NCI-H2196 (cell line): ENCODE measurements at regions not wholly inside any gene's neighbourhood (a gene's known extent, or its start where the extent isn't known, plus 50 kb on each side); places are given as distances from the start of the nearest gene placed in this dataset.

ENCODE experiments used
- DNase-seq: peaks from one replicate; lab custom pipeline; 2025; ENCODE audit not compliant: unreplicated experiment; lab: John Stamatoyannopoulos, UW

DNA sequence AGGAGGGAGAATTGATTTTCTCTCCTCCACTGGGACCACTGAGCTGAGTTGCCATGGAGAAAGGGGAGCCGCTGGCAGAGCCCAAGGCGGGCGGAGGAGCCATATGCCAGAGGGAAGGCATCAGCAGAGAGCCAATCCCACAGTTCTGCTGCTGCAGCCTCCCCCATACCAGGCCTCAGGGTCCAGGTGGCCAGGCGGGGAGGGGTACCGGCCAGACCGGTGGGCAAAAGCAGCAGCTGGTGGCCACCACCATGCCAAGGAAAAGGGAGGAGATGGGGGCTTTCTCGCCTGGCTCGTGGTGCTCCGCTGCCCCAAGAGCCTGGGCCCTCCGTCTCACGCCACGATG lies 72.8 kb downstream of the PITPNM2 start:
- DNase-seq: no peak

DNA sequence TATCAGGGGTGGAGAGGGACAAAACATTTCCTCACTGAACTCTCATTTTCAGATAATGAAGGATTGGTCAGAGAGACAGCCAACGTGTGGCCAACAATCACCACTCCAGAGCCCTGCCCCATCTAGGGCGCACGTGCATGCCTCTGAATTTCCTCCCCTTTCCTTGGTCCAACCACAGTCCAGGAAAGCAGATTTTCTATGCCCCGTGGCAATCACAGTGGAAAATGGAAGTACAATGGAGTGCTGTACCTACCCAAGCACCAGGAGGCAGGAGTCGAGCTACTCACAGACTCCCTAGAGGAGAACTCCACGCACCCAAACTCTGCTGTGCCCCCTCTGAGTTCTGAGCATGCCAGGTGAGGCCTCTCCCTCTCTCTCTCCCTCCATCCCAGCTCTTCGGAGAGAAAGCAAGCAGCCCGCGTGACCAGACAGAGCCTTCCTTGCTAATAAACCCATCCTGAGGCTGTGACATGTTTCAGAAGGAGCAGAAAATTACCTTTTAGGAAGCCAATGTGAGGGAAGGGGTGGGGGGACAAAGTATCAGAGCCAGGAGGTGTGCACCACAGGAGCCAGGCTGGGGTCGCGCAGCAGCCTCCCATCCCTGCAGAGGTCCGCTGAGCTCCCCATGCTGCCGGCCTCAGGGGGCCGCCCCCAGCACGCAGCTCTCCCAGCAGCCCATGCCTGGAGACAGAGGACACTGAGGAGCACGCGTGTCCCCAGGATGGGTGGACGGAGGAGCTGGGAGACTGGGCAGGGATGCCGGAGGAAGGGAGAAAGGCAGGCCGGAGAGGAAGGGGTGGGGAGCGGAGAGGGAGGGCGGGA lies 73.4 kb downstream of the PITPNM2 start:
- DNase-seq: no peak

DNA sequence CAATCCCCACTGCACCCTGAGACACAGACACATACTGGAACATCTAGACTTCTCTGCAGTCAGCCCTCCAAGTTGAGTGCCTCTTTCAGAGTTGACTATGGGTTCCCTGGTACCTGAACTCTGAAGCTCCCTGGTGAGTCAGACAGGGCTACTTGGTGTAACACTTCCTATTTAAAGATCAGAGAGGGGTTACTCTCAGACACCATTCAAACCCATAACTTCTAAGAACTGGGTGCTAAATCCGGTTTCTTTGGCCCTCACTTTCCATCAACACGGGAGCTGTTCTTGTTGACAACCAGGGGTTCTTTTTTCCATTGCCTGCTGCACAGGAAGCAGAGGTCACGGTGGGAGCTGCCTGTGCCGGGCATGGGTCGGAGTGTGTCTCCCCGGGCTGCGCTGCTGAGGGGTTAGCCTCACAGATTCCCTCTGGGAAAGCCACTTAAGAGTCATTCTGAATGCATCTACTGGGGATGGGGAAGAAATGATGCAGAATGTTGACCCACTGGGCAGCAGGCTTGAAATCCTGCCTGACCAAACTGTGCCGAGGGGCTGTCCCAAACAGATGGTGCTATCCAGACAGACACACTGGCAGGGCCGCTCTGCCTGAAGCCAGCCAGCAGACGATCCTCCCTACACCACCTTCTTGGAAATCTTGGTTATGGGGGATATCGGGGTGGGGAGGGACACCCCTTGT lies 74.1 kb downstream of the PITPNM2 start:
- no peak for DNase-seq

DNA sequence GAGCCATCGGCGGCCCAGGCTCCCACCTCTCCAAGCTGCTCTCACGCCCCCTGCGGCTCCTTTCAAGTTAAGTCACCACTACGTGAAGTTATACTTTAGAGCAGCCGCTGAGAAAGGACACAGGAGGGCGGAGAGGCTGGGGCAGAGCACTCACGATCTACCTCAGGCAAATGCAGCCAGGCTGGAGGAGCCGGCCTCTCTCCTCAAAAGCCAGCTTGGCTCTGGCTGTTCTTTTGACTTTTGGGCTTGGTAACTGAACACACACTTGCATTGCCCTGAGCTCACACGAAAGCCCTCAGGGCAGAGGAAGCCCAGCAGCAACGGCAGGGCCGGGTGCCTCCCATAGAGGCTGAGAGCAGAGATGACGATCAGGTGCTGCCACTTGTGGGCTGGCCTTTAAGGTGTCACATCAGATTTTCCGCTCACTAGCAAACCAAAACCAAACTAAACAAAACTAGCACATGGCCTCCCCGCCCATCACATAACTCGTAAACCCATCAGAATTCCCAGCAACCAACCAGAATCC lies 75.2 kb downstream of the PITPNM2 start:
- DNase-seq: peak; percentile 18

DNA sequence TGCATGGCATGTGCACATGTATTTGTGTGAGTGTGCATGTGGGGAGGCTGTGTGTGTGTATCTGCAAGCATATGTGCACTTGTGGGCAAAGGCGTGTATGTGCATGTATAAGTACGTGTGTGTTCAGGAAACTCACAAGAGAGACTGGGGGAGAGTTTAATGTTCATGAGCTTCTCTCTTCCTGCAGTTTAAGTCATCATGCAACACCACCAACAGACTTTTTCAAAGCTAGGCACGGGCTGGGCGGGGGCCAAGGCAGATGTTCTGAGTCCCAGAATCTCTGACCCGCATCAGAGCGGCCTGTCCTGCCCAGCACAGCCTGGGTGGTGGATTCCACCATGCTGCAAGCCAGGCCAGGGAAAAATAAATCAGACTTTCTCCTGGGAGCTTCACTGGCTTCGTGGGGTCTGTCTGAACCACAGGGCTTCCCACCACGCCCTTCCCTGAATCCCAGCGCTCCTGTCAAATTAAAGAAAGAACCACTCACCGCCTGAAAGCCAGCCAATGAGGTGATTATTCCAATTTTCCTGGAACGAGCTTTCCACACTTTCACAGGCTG lies 75.7 kb downstream of the PITPNM2 start:
- no peak for DNase-seq

DNA sequence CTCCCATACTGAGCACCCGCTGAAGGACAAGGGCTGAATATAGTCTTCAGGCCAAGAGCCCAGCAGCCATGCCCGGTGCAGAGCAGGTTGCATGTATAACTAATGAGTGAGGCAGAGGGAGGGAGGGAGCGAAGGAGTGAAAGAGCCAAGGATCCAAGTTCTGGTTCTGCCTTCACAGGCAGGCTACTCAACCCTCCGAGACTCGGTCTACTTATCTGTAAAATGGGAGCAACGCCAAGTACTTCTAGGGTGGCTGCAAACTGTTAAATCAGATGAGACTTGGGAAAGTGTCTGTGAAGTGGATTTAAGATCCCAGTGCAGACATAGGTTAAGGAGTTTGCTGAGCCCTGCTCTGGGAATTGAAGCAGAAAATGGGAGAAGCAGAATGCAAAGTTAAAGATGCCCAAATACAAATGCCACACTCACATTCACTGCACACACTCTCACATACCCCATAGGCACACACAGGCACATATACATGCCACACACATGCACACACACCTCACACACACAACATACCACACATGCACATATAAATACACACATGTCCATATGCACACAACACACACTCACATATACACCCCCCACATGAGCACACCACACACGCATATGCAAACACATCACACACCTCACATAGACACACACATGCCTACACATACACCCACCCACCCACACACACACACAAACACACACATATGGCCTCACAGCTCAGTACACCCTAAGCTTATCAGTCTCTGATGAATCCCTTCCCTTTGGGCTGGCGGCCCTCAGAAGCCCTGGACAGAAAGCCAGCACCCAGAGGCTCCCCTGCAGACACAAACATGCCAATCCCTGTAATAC lies 76.7 kb downstream of the PITPNM2 start:
- no peak for DNase-seq

DNA sequence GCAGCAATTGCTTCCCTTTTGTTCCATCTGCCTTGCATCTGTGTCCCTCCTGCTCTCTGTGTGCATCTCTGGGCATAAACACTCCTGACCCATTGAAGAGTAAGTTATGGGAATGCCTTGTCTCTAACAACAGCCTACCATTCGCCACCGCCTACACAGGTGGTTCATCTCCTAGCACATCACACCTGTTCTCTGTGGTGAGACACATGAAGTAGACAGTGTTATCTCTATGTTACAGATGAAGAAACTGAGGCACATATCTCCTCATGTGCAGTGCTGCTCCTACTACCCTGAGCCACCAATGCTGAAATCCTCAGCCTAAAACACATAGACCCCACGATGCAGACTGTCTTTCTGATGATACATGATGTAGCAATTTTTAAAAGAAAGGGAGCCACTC lies 77.6 kb downstream of the PITPNM2 start:
- no peak for DNase-seq

DNA sequence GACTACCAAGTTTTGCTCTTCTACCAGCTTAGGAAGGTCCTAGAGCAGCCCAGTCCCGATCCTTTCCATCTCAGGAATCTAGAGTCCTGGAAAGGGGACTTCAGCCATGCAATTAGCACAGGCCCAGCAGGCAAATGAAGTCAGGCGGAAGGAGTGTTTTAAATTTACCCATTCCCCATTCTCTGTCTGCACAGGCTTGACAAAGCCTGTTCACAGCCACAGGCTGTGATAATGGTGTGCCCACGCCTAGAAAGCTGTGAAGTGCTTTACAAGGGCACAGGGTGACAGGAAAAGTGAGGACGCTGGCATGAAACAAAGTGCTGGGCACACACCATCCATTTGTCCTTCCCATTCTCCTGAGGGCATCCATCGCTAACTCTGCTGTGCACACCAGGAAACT lies 79.0 kb downstream of the PITPNM2 start:
- DNase-seq: no peak

DNA sequence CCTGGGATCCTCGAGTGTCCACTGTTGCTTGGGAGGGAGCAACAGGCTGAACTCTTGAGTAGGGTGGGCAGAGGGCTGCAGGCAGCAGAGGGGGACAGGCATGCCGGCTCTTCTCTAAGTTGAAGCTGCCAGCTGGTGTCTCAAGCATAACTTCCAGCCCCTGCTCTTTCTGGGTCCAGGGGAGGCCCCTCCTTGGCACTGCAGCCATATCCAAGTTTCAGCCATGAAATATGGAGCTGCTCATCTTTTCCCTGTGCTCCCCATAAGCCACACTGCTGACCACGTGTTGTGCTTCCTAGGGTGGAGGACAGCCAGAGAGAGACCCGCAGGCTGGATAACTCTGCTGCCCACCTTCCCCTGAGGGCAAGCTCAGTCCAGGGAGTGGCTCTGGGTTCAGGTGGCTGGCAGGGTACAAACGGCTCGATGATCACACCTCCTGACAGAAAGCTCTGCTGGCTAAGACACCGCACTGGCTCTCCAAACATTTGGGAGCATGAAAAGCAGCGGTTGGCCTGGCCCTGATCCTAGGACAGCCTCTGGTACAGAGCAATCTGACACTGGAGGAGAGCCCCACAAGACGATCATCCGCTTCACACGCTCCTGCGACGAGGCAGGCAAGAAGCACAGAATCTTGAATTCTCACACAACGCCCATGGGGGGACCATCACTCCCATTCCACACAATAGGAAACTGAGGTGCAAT lies 79.6 kb downstream of the PITPNM2 start:
- DNase-seq: no peak

DNA sequence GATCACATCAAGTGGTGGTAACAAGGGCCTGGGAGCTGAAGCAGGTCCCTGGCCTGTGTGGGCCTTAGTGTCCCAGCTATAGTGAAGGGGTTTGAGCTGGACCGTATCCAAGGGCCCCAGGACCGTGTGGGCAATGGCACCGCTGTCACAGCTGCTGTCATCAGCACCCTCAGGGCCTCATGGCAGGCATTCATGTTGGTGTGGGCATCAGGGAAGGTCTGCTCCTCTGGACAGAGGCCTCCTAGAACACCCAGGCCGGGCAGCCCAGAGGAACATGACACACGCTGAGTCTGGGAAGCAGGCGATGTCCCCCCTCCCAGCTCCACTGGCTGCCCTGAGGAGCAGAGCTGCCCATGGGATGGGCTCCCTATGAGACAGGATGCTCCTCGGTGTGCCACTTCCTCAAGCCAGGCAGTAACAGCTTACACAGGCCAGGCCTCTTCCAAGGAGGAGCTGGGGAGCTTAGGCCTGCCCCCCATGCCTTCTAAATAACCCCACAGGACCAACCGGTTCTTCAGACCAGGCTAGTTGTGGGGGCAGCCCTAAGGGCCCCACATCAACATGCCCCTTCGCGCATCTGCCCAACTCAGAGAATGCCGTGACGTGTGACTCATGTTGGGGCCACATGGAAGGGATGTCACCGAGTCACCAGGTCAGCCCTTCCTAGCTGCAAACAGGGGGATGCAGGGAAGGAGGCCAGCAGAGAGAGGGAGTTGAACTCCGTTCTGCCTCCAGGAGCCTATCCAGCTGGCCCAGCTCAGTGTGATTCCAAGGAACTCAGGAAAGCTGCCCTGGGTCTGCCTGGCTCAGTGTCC lies 80.4 kb downstream of the PITPNM2 start:
- DNase-seq: no peak

DNA sequence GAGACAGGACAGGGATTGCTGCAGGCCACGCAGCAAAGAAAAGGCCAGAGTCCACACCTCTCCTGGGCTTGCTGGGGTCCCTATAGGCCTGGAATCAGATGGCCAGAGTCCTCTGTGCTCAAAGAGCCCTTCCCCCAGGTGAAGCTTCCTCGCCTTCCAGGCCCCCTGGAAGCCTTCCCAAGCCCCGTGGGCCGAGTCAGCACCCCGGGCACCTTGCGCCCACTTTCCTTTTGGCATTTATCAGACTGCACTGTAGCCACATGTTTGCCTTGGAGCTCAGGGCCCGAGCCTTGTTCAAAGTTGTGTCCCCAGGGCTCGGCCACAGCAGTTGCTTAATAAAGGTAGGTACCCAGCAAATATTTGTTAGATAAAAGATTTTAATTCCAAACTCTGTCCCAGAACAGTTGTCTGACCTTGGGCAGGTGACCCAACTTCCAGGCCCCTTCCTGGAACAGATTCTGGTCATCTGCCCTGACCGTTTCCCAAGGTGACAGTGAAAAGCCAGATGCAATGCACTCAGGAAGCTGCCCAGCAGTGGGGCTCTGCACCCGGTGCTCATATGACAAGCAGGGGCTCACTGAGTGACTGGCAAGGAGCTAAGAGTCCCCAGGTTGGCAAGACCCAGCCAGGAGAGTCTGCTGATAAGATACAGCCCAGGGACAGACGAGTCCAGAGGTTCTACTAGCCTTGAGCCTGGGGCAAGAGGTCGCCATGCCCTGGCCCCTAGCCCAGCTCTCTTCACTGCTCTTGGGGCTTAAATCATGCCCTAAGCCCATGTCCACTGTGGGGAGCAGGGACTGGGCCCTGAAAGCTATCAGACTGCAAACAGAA lies 81.2 kb downstream of the PITPNM2 start:
- no peak for DNase-seq

DNA sequence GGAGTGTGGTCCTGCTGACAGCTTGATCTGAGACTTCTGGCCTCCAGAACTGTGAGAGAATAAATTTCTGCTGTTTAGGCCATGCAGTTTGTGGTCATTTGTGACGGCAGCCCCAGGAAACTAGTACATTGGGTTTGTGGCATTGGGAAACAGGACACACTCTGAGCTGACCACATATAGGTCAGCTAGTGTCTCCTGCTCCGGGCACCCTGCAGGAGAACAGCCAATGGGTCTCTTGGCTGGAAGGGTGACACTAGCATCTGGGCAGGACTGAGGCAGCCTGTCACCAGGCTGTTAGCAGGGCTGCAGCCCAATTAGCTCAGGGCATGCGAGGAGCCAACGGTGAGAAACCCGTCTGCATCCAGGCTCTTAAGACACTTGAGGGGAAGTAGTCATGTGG lies 83.2 kb downstream of the PITPNM2 start:
- DNase-seq: no peak

DNA sequence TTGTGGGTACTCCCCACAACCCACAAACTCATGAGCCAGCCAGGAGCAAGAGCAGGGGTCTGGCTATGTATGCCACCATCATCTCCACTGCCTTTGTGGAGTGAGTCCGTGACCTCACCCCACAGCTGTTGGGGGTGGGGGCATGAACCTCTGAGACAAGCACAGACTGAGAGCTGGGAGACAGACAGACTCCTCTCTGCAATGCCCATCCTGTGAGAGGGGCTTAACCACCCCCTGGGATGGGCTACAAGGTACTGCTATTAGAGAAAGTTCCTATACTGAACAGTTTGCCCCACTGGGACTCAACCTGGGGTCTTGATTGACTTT lies 84.5 kb downstream of the PITPNM2 start:
- no peak for DNase-seq

DNA sequence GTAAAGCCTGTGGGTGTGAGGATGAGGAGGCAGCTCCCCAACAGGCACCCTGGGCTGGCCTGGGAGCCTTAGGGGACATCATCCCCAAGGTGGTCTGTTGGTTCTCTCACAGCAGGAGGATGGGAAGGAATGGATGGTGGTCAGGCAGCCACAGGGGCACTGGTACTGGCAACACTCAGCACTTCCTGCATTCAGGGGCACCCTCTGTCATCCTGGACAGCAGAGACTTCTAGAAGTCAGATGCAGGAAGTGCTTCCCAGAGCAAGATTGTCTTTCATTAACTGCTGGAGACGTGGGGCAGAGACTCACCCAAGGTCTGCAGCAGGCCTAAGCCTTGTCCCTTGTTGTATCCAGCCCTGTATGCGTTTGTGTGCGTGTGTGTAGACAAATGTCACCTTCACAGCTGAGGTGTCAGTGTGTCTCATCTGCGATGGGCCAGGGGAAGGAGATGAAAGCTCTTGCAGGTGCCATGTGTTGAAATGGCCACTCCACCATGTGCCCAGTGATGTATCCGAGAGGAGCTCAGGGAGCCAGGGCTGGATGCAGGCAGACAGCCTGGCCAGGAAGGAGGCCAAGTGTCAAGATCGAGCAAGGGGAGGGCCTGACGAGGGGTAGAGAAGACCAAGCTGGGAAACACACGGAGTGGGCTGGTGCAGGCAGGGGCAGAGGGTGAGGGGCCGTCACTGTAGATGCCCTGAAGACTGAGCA lies 85.1 kb downstream of the PITPNM2 start:
- no peak for DNase-seq

DNA sequence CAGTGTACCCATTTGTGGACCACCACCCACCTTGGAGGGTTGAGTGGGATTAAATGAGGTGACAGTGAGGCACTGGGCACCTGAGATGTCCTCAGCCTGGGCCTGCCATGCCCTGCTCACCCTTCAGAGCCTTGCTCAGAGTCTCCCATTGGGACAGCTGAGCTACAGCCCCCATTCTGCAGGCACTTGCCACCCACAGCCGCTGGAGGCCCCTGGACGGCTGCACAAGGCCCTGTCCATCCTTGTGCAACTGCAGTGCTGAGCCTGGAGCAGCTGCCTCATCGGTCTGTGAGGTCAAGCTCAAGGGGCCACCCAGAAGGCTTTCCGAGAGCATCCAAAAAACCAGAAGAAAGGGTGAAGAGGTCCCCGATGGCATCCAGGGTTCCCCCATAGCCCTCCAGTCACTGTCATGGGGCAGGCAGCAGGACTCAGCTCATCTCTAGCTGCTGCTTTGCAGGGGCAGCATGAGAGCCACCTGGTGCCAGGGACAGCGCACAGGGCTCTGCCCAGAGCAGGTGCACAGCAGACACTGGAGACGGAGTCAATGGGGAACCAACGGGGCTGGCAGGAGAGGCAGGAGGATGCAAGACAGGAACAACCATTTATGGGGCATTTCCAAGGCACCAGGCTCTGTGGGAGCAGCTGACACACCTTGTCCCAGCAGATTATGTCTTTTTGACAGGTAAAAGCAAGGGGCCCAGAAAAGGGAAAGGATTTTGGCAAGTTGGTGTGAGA lies 84.6 kb downstream of the ARL6IP4 start:
- DNase-seq: peak; percentile 69

DNA sequence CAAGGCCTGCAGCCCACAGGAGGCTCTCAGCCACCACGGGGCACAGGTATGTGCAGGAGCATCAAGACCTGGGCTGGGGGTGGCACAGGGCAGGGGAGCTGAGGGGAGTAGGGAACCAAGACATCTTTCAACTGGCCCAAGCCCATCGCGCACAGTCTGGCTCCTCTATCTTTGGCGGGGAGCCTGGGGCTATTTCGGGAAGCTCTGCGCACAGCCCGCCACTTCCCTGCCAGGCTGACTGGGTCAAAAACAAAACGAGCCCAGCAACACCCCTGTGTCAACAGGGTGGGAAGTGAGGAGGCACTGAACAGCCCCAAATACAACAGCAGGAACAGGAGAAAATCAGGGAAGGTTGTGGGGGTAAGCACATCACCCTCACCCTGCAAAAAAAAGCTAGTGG lies 83.9 kb downstream of the ARL6IP4 start:
- no peak for DNase-seq

DNA sequence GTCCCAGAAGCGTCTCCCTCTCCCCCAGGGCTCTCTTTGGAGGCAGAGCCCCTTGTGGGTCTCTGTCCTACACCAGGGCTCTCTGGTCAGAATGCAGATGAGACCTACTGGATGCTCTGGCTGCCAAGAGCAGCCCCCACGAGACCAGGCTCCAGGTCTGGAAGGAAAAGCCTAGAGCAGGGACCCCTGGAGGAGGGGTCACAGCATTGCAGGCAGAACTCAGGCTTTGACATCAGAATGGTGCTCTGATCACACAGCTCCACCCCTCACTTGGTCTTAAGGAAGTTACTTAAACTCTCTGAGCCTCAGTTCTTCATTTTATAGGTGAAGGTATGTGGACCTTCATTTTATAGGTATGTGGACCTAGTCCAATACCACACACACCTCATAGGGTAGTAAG lies 83.1 kb downstream of the ARL6IP4 start:
- no peak for DNase-seq
